Ovary (tissue), 3 donors: ENCODE measurements at regions not wholly inside any gene's neighbourhood (a gene's known extent, or its start where the extent isn't known, plus 50 kb on each side); places are given as distances from the start of the nearest gene placed in this dataset.

Experiments used
- EP300 ChIP-seq: sonication (generic); formaldehyde crosslinking; IDR thresholded peaks from one replicate; pipeline ENCODE4 v1.6.1; 2017; ENCODE audit warnings: antibody characterized with exemption
- TF ChIP-seq, protein P1 (sequence below), 3 donors: fragments of 450-650 bp in 2 of 3; fragments of 200-600 bp in 1 of 3; IDR thresholded peaks; one replicate each; pipeline versions ENCODE4 v1.5.1 to v1.8.0; 2016 to 2022; ENCODE audit warnings: antibody characterized with exemption in 3 of 3, mild to moderate bottlenecking in 1 of 3
- donor health status: DM: no; HTN: no; CAD: no.

DNA sequence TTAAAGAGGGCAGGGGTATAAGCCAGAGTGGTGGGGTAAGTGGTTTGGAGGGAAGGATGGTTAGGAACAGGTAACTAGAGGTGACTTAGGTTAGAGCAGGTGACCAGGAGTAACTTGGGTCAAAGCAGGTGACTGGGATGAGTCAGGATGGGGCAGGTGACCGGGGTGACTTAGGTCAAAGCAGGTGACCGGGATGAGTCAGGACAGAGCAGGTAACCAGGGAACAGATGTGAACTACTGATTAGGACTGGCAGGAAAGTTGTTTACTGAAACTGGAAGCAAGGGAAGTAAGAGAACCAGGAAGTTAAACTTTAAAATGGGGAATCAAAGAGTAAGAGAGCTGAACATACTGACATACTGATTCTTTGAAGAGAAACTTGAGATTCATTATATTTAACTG lies 57.4 kb downstream of the FSCB start:
- TF ChIP-seq, protein P1, sequence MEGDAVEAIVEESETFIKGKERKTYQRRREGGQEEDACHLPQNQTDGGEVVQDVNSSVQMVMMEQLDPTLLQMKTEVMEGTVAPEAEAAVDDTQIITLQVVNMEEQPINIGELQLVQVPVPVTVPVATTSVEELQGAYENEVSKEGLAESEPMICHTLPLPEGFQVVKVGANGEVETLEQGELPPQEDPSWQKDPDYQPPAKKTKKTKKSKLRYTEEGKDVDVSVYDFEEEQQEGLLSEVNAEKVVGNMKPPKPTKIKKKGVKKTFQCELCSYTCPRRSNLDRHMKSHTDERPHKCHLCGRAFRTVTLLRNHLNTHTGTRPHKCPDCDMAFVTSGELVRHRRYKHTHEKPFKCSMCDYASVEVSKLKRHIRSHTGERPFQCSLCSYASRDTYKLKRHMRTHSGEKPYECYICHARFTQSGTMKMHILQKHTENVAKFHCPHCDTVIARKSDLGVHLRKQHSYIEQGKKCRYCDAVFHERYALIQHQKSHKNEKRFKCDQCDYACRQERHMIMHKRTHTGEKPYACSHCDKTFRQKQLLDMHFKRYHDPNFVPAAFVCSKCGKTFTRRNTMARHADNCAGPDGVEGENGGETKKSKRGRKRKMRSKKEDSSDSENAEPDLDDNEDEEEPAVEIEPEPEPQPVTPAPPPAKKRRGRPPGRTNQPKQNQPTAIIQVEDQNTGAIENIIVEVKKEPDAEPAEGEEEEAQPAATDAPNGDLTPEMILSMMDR (IDR thresholded peaks at IDR 0.05): no peak
- no peak for TF ChIP-seq EP300
